NCI-H187 treated with DMSO at 0.1 percent for 48 hours (cell line): ENCODE measurements at regions not wholly inside any gene's neighbourhood (a gene's known extent, or its start where the extent isn't known, plus 50 kb on each side); places are given as distances from the start of the nearest gene placed in this dataset.

Source experiments
- DNase-seq: peaks from one replicate; lab custom pipeline; 2025; lab: John Stamatoyannopoulos, UW

GRCh38 chr9:78566521-78566920 lies 269.6 kb downstream of the PSAT1 start:
- DNase-seq: no peak

- DNase-seq: no peak
Measured at GRCh38 chr9:78566948-78567675, 270.2 kb downstream of the PSAT1 start.

- no peak for DNase-seq
Measured at GRCh38 chr9:78567693-78568092, 270.8 kb downstream of the PSAT1 start.

GRCh38 chr9:78568774-78569173 lies 271.8 kb downstream of the PSAT1 start:
- no peak for DNase-seq

- DNase-seq: no peak
Measured at GRCh38 chr9:78572266-78572665, 275.3 kb downstream of the PSAT1 start.

- DNase-seq: no peak
Measured at GRCh38 chr9:78573205-78573604, 276.3 kb downstream of the PSAT1 start.

GRCh38 chr9:78573669-78574068 lies 276.7 kb downstream of the PSAT1 start:
- no peak for DNase-seq

- DNase-seq: no peak
Measured at GRCh38 chr9:78574354-78575045, 277.6 kb downstream of the PSAT1 start.

- no peak for DNase-seq
Measured at GRCh38 chr9:78575081-78575480, 278.2 kb downstream of the PSAT1 start.

- DNase-seq: no peak
Measured at GRCh38 chr9:78575771-78576170, 278.8 kb downstream of the PSAT1 start.

- no peak for DNase-seq
Measured at GRCh38 chr9:78577156-78577906, 280.4 kb downstream of the PSAT1 start.

- no peak for DNase-seq
Measured at GRCh38 chr9:78578072-78578471, 281.1 kb downstream of the PSAT1 start.

GRCh38 chr9:78582821-78583220 lies 285.9 kb downstream of the PSAT1 start:
- DNase-seq: no peak

GRCh38 chr9:78584589-78584988 lies 287.7 kb downstream of the PSAT1 start:
- no peak for DNase-seq

- no peak for DNase-seq
Measured at GRCh38 chr9:78585909-78586308, 289.0 kb downstream of the PSAT1 start.

- no peak for DNase-seq
Measured at GRCh38 chr9:78590068-78590467, 293.1 kb downstream of the PSAT1 start.

- no peak for DNase-seq
Measured at GRCh38 chr9:78592811-78593210, 295.9 kb downstream of the PSAT1 start.

- no peak for DNase-seq
Measured at GRCh38 chr9:78595200-78595945, 298.4 kb downstream of the PSAT1 start.

- no peak for DNase-seq
Measured at GRCh38 chr9:78596346-78596745, 299.4 kb downstream of the PSAT1 start.

- no peak for DNase-seq
Measured at GRCh38 chr9:78598120-78598519, 301.2 kb downstream of the PSAT1 start.

- DNase-seq: no peak
Measured at GRCh38 chr9:78599926-78600325, 303.0 kb downstream of the PSAT1 start.

GRCh38 chr9:78601957-78602565 lies 305.1 kb downstream of the PSAT1 start:
- DNase-seq: peak; percentile 38
